Trophoblast cell (in vitro differentiated cells and primary cell): ENCODE measurements at regions not wholly inside any gene's neighbourhood (a gene's known extent, or its start where the extent isn't known, plus 50 kb on each side); places are given as distances from the start of the nearest gene placed in this dataset.

ENCODE experiments used
- DNase-seq, 2 donors: peaks; one replicate each; pipeline ENCODE4 v3.0.0-alpha.2; 2016
- H2AFZ ChIP-seq: 2 replicates; pipeline ENCODE4 v1.6.1; 2013; ENCODE audit warnings: low read length, moderate library complexity, mild to moderate bottlenecking; ENCODE audit not compliant: insufficient read depth, poor library complexity
- H2AK5ac ChIP-seq: 2 replicates; pipeline ENCODE4 v1.6.1; 2013; ENCODE audit warnings: mild to moderate bottlenecking, low read length
- H2BK120ac ChIP-seq: 2 replicates; pipeline ENCODE4 v1.6.1; 2013; ENCODE audit warnings: low read length, mild to moderate bottlenecking, moderate library complexity; ENCODE audit not compliant: insufficient read depth, poor library complexity
- H2BK12ac ChIP-seq: 2 replicates; pipeline ENCODE4 v1.6.1; 2013; ENCODE audit warnings: mild to moderate bottlenecking, low read length, moderate library complexity
- H2BK5ac ChIP-seq: 2 replicates; pipeline ENCODE4 v1.6.1; 2013; ENCODE audit warnings: low read length, low read depth, moderate library complexity, mild to moderate bottlenecking; ENCODE audit not compliant: poor library complexity
- H3K14ac ChIP-seq: 2 replicates; pipeline ENCODE4 v1.6.1; 2013; ENCODE audit warnings: mild to moderate bottlenecking, low read length
- H3K18ac ChIP-seq: 2 replicates; pipeline ENCODE4 v1.6.1; 2013; ENCODE audit warnings: mild to moderate bottlenecking, low read length
- H3K23ac ChIP-seq: 2 replicates; pipeline ENCODE4 v1.6.1; 2013; ENCODE audit warnings: low read length
- H3K27ac ChIP-seq: 2 replicates; pipeline ENCODE4 v1.5.1; 2013; ENCODE audit warnings: low read depth, mild to moderate bottlenecking, inconsistent platforms, low read length, moderate library complexity
- H3K27me3 ChIP-seq: 2 replicates; pipeline ENCODE4 v1.6.1; 2013; ENCODE audit warnings: inconsistent platforms, mild to moderate bottlenecking, low read length, moderate library complexity; ENCODE audit not compliant: insufficient read depth
- H3K36me3 ChIP-seq, 2 experiments: 1 replicate in 1 of 2; 2 replicates in 1 of 2; pipeline ENCODE4 v1.6.1; 2013; ENCODE audit warnings: low read length in 2 of 2, mild to moderate bottlenecking in 2 of 2, moderate library complexity in 1 of 2; ENCODE audit not compliant: insufficient read depth in 2 of 2, control insufficient read depth in 1 of 2
- H3K4ac ChIP-seq: 2 replicates; pipeline ENCODE4 v1.6.1; 2013; ENCODE audit warnings: low read depth, mild to moderate bottlenecking, low read length, moderate library complexity
- H3K4me1 ChIP-seq, 2 experiments: 1 replicate in 1 of 2; 2 replicates in 1 of 2; pipeline ENCODE4 v1.6.1; 2013; ENCODE audit warnings: low read length in 2 of 2, mild to moderate bottlenecking in 2 of 2, moderate library complexity in 1 of 2; ENCODE audit not compliant: insufficient read depth in 2 of 2, control insufficient read depth in 1 of 2
- H3K4me2 ChIP-seq: 2 replicates; pipeline ENCODE4 v1.6.1; 2013; ENCODE audit warnings: inconsistent platforms, mild to moderate bottlenecking, low read length, moderate library complexity
- H3K4me3 ChIP-seq: 2 replicates; pipeline ENCODE4 v1.5.1; 2013; ENCODE audit warnings: mild to moderate bottlenecking, low read depth, low read length, inconsistent platforms
- H3K79me1 ChIP-seq: one replicate; pipeline ENCODE4 v1.6.1; 2013; ENCODE audit warnings: low read length
- H3K79me2 ChIP-seq: 2 replicates; pipeline ENCODE4 v1.6.1; 2013; ENCODE audit warnings: low read length, mild to moderate bottlenecking; ENCODE audit not compliant: control insufficient read depth, insufficient read depth, poor library complexity
- H3K9ac ChIP-seq: 2 replicates; pipeline ENCODE4 v1.6.1; 2013; ENCODE audit warnings: mild to moderate bottlenecking, low read length
- H3K9me3 ChIP-seq: 2 replicates; pipeline ENCODE4 v1.6.1; 2013; ENCODE audit warnings: low read depth, mild to moderate bottlenecking, control low read depth, inconsistent platforms, low read length; ENCODE audit not compliant: insufficient read depth
- H4K12ac ChIP-seq: 2 replicates; pipeline ENCODE4 v1.6.1; 2013; ENCODE audit warnings: low read depth, mild to moderate bottlenecking, low read length, moderate library complexity
- H4K8ac ChIP-seq: 2 replicates; pipeline ENCODE4 v1.6.1; 2013; ENCODE audit warnings: low read depth, mild to moderate bottlenecking, low read length, moderate library complexity
- H4K91ac ChIP-seq: one replicate; pipeline ENCODE4 v1.6.1; 2013; ENCODE audit warnings: low read depth, mild to moderate bottlenecking, low read length, moderate library complexity
- WGBS: extraction: QIAGEN DNeasy Blood & Tissue Kit; methylation state at CpG from one replicate; pipeline ENCODE4 v1.1.7; 2013; ENCODE audit warnings: missing lambda C conversion rate; ENCODE audit not compliant: insufficient read length, insufficient coverage; ENCODE audit errors: extremely low coverage; 5-methylcytosine and 5-hydroxymethylcytosine counted together

- no peak overlapping the region for H2BK5ac ChIP-seq
- no peak overlapping the region for H3K23ac ChIP-seq
- H3K14ac ChIP-seq, result no peak overlapping the region
- H3K27me3 ChIP-seq, result no peaks in the 10 kb centered on the region
- no peak overlapping the region for H4K8ac ChIP-seq
- H3K18ac ChIP-seq, result no peak overlapping the region
- H3K79me1 ChIP-seq, result no peaks in the 10 kb centered on the region
- DNase-seq, result no peak
- H3K9ac ChIP-seq, result no peak overlapping the region
- no peaks in the 10 kb centered on the region for H3K9me3 ChIP-seq
- H4K12ac ChIP-seq, result no peak overlapping the region
- no peak overlapping the region for H3K4me3 ChIP-seq
- no peaks in the 10 kb centered on the region for H3K79me2 ChIP-seq
- no CpG with 5 or more reads among the region's 5 CpGs for WGBS
- no peak overlapping the region for H2AK5ac ChIP-seq
- no peak overlapping the region for H3K4me2 ChIP-seq
- H3K27ac ChIP-seq, result no peak overlapping the region
- H3K4me1 ChIP-seq, result no peaks in the 10 kb centered on the region
- H3K4ac ChIP-seq, result no peak overlapping the region
- no peak overlapping the region for H2BK120ac ChIP-seq
- no peaks in the 10 kb centered on the region for H3K36me3 ChIP-seq
- no peak overlapping the region for H2BK12ac ChIP-seq
- no peak overlapping the region for H2AFZ ChIP-seq
- H4K91ac ChIP-seq, result no peak overlapping the region
Measured at GRCh38 chr13:85347251-85347650, 452.0 kb downstream of the SLITRK6 start.

GRCh38 chr13:85334187-85334586, 465.0 kb downstream of the SLITRK6 start:
- H3K79me1 ChIP-seq, result no peaks in the 10 kb centered on the region
- H2AK5ac ChIP-seq, result no peak overlapping the region
- no peak overlapping the region for H4K91ac ChIP-seq
- H3K79me2 ChIP-seq, result no peaks in the 10 kb centered on the region
- H3K36me3 ChIP-seq, result no peaks in the 10 kb centered on the region
- H4K12ac ChIP-seq, result no peak overlapping the region
- no peak overlapping the region for H3K4me3 ChIP-seq
- no peak overlapping the region for H3K4ac ChIP-seq
- H3K23ac ChIP-seq, result no peak overlapping the region
- no peak overlapping the region for H3K27ac ChIP-seq
- H3K18ac ChIP-seq, result no peak overlapping the region
- H3K14ac ChIP-seq, result no peak overlapping the region
- DNase-seq, result no peak
- H2BK5ac ChIP-seq, result no peak overlapping the region
- H3K4me2 ChIP-seq, result no peak overlapping the region
- WGBS, result no CpG with 5 or more reads among the region's 4 CpGs
- H2AFZ ChIP-seq, result no peak overlapping the region
- no peaks in the 10 kb centered on the region for H3K4me1 ChIP-seq
- H2BK120ac ChIP-seq, result no peak overlapping the region
- H2BK12ac ChIP-seq, result no peak overlapping the region
- no peak overlapping the region for H3K9ac ChIP-seq
- H4K8ac ChIP-seq, result no peak overlapping the region
- H3K27me3 ChIP-seq, result no peaks in the 10 kb centered on the region
- no peaks in the 10 kb centered on the region for H3K9me3 ChIP-seq

GRCh38 chr13:85333506-85334020, 465.7 kb downstream of the SLITRK6 start:
- no peak overlapping the region for H2AFZ ChIP-seq
- H4K91ac ChIP-seq, result no peak overlapping the region

GRCh38 chr13:85332615-85333014, 466.6 kb downstream of the SLITRK6 start:
- Histone ChIP-seq H3K4me3 (no peak overlapping the region), H2AK5ac (no peak overlapping the region), H3K18ac (no peak overlapping the region), H3K4ac (no peak overlapping the region), H2BK120ac (no peak overlapping the region), H4K12ac (no peak overlapping the region), H3K4me1 (no peaks in the 10 kb centered on the region), H3K36me3 (no peaks in the 10 kb centered on the region), H2BK12ac (no peak overlapping the region), H3K9me3 (no peaks in the 10 kb centered on the region), H2AFZ (no peak overlapping the region), H3K27ac (no peak overlapping the region), H3K4me2 (no peak overlapping the region), H3K27me3 (no peaks in the 10 kb centered on the region), H4K91ac (no peak overlapping the region), H2BK5ac (no peak overlapping the region), H3K79me1 (no peaks in the 10 kb centered on the region), H4K8ac (no peak overlapping the region), H3K14ac (no peak overlapping the region), H3K79me2 (no peaks in the 10 kb centered on the region), H3K23ac (no peak overlapping the region), H3K9ac (no peak overlapping the region)
- WGBS, result no CpG with 5 or more reads among the region's 2 CpGs
- no peak for DNase-seq

More at GRCh38 chr13:85333506-85334020, 465.7 kb downstream of the SLITRK6 start:
- Histone ChIP-seq H3K4ac (no peak overlapping the region), H4K12ac (no peak overlapping the region), H3K23ac (no peak overlapping the region), H2BK120ac (no peak overlapping the region), H3K9me3 (no peaks in the 10 kb centered on the region), H3K27ac (no peak overlapping the region), H2BK12ac (no peak overlapping the region), H3K36me3 (no peaks in the 10 kb centered on the region), H3K79me2 (no peaks in the 10 kb centered on the region), H3K14ac (no peak overlapping the region), H3K4me2 (no peak overlapping the region), H2AK5ac (no peak overlapping the region), H3K79me1 (no peaks in the 10 kb centered on the region), H3K4me3 (no peak overlapping the region), H4K8ac (no peak overlapping the region), H2BK5ac (no peak overlapping the region), H3K9ac (no peak overlapping the region), H3K4me1 (no peaks in the 10 kb centered on the region), H3K27me3 (no peaks in the 10 kb centered on the region), H3K18ac (no peak overlapping the region)
- WGBS, result no CpG with 5 or more reads among the region's 2 CpGs
- DNase-seq, result no peak
